ENCODE measurements at regions not wholly inside any gene's neighbourhood (a gene's known extent, or its start where the extent isn't known, plus 50 kb on each side); places are given as distances from the start of the nearest gene placed in this dataset.
A peak's percentile ranks its signal among the peaks of the same experiment; 100 is the strongest.

- DNase-seq (ENCODE audit: low read depth): no peak
These were observed 85.4 kb upstream of the OTOS start for GRCh38 chr2:240225660-240226475.

- peak; percentile 92 for DNase-seq (ENCODE audit: low read depth)
These were observed 86.4 kb upstream of the OTOS start for GRCh38 chr2:240226672-240227537.

GRCh38 chr2:240227538-240228428 is 87.3 kb upstream of the OTOS start:
- no peak for DNase-seq (ENCODE audit: low read depth)

- no peak for DNase-seq (ENCODE audit: low read depth)
These were observed 88.5 kb upstream of the OTOS start for GRCh38 chr2:240229005-240229404.

- no peak for DNase-seq (ENCODE audit: low read depth)
These were observed 89.3 kb upstream of the OTOS start for GRCh38 chr2:240229603-240230235.

- no peak for DNase-seq (ENCODE audit: low read depth)
These were observed 90.0 kb upstream of the OTOS start for GRCh38 chr2:240230291-240230931.

GRCh38 chr2:240231838-240232244 is 91.4 kb upstream of the OTOS start:
- no peak for DNase-seq (ENCODE audit: low read depth)

GRCh38 chr2:240232264-240232915 is 91.9 kb upstream of the OTOS start:
- no peak for DNase-seq (ENCODE audit: low read depth)

GRCh38 chr2:240232961-240233884 is 92.8 kb upstream of the OTOS start:
- peak; percentile 86 for DNase-seq (ENCODE audit: low read depth)

GRCh38 chr2:240233885-240234502 is 93.5 kb upstream of the OTOS start:
- no peak for DNase-seq (ENCODE audit: low read depth)

GRCh38 chr2:240234503-240234951 is 94.1 kb upstream of the OTOS start:
- peak; percentile 45 for DNase-seq (ENCODE audit: low read depth)

- no peak for DNase-seq (ENCODE audit: low read depth)
These were observed 94.8 kb upstream of the OTOS start for GRCh38 chr2:240235149-240235803.

- DNase-seq (ENCODE audit: low read depth): no peak
These were observed 95.4 kb upstream of the OTOS start for GRCh38 chr2:240235811-240236210.

- DNase-seq (ENCODE audit: low read depth): peak; percentile 96
These were observed 96.0 kb upstream of the OTOS start for GRCh38 chr2:240236217-240237111.

GRCh38 chr2:240237609-240238174 is 97.2 kb upstream of the OTOS start:
- peak; percentile 34 for DNase-seq (ENCODE audit: low read depth)

GRCh38 chr2:240238201-240238600 is 97.7 kb upstream of the OTOS start:
- no peak for DNase-seq (ENCODE audit: low read depth)

All from myocyte (in vitro differentiated cells).